Cardiac muscle cell (in vitro differentiated cells and primary cell): ENCODE measurements at regions not wholly inside any gene's neighbourhood (a gene's known extent, or its start where the extent isn't known, plus 50 kb on each side); places are given as distances from the start of the nearest gene placed in this dataset.
A peak's percentile ranks its signal among the peaks of the same experiment; 100 is the strongest.

Source experiments
- DNase-seq, 2 donors: peaks; one replicate each; pipeline versions ENCODE4 v3.0.0 to v3.0.0-alpha.2; 2010 to 2017; ENCODE audit warnings: low read depth in 1 of 2, low spot score in 1 of 2
- H3K27ac ChIP-seq: fragments of 200-600 bp; sonication (generic); 2 replicates; pipeline ENCODE4 v1.5.1; 2016
- H3K27me3 ChIP-seq: fragments of 200-600 bp; sonication (generic); 2 replicates; pipeline ENCODE4 v1.6.0; 2016; ENCODE audit warnings: control low read depth
- H3K36me3 ChIP-seq: fragments of 200-600 bp; sonication (generic); 2 replicates; pipeline ENCODE4 v1.5.1; 2016; ENCODE audit warnings: control low read depth
- H3K4me1 ChIP-seq: fragments of 200-600 bp; sonication (generic); 2 replicates; pipeline ENCODE4 v1.8.1; 2017; ENCODE audit warnings: low read depth, mild to moderate bottlenecking, mixed run types
- H3K4me3 ChIP-seq: fragments of 200-600 bp; sonication (generic); 2 replicates; pipeline ENCODE4 v1.5.1; 2016; ENCODE audit warnings: mild to moderate bottlenecking
- H3K9me3 ChIP-seq: fragments of 200-600 bp; sonication (generic); 2 replicates; pipeline ENCODE4 v1.5.1; 2017; ENCODE audit warnings: low read depth, mild to moderate bottlenecking, control low read depth
- CTCF ChIP-seq: IDR thresholded peaks from 2 replicates; pipeline ENCODE4 v1.5.1; 2012; ENCODE audit warnings: low read depth, mild to moderate bottlenecking, low read length

GRCh38 chr17:70562137-70562536, 392.8 kb downstream of the KCNJ2 start:
- Histone ChIP-seq H3K4me1 (no peaks in the 10 kb centered on the region), H3K9me3 (no peaks in the 10 kb centered on the region), H3K4me3 (no peak overlapping the region), H3K27ac (no peak overlapping the region), H3K36me3 (no peaks in the 10 kb centered on the region), H3K27me3 (no peaks in the 10 kb centered on the region)
- no peak for DNase-seq
- TF ChIP-seq CTCF = no peak

GRCh38 chr17:70563281-70563820, 394.0 kb downstream of the KCNJ2 start:
- TF ChIP-seq CTCF = no peak
- Histone ChIP-seq H3K4me1 (no peaks in the 10 kb centered on the region), H3K27me3 (no peaks in the 10 kb centered on the region), H3K27ac (no peak overlapping the region), H3K9me3 (no peaks in the 10 kb centered on the region), H3K36me3 (no peaks in the 10 kb centered on the region), H3K4me3 (no peak overlapping the region)
- DNase-seq = peak in 1 of 2 donors; percentile 16

- no peaks in the 10 kb centered on the region for H3K27me3 ChIP-seq
- no peak overlapping the region for H3K4me3 ChIP-seq
- DNase-seq = no peak
- no peak for TF ChIP-seq CTCF
- no peaks in the 10 kb centered on the region for H3K36me3 ChIP-seq
- no peaks in the 10 kb centered on the region for H3K9me3 ChIP-seq
- H3K4me1 ChIP-seq = no peaks in the 10 kb centered on the region
- H3K27ac ChIP-seq = no peak overlapping the region
These were observed 394.8 kb downstream of the KCNJ2 start for GRCh38 chr17:70564006-70564620.

- Histone ChIP-seq H3K4me3 (no peak overlapping the region), H3K27ac (no peak overlapping the region), H3K36me3 (no peaks in the 10 kb centered on the region), H3K4me1 (no peaks in the 10 kb centered on the region), H3K9me3 (no peaks in the 10 kb centered on the region), H3K27me3 (peaks cover 21% of the 10 kb centered on the region)
- DNase-seq = no peak
- no peak for TF ChIP-seq CTCF
These were observed 399.8 kb downstream of the KCNJ2 start for GRCh38 chr17:70569128-70569527.

- no peak overlapping the region for H3K27ac ChIP-seq
- TF ChIP-seq CTCF = no peak
These were observed 408.1 kb downstream of the KCNJ2 start for GRCh38 chr17:70577456-70577855.

More at GRCh38 chr17:70577456-70577855, 408.1 kb downstream of the KCNJ2 start:
- Histone ChIP-seq H3K36me3 (no peaks in the 10 kb centered on the region), H3K4me1 (no peaks in the 10 kb centered on the region), H3K4me3 (no peak overlapping the region), H3K9me3 (no peaks in the 10 kb centered on the region), H3K27me3 (peaks cover 16% of the 10 kb centered on the region)
- DNase-seq = no peak
